ENCODE measurements at regions not wholly inside any gene's neighbourhood (a gene's known extent, or its start where the extent isn't known, plus 50 kb on each side); places are given as distances from the start of the nearest gene placed in this dataset.

DNA sequence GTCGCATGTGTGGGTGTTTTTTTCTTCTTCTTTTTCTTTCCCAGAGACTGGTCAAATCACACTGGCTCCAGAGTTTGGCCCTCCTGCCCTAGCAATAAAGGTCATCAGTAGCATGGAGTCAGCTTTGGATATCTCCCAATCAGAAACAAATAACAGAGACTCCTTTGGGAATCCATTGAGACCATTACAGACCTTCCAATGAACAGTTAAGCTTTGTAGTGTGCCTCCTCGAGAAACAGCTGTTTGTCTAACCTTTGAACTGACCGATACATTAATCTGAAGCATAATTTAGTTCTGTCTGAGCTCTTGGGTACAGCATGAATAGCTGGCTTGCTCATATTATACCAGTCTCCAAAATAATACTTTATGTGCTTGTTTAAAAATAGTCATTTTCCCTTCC lies 1103.2 kb downstream of the GATA3 start:
- no peak for TF ChIP-seq SNAI2 (CRISPR knock-in tag; IDR thresholded peaks at IDR 0.05)
- no peak for TF ChIP-seq CSDC2 (CRISPR knock-in tag; IDR thresholded peaks at IDR 0.05)
- TF ChIP-seq, protein P1, sequence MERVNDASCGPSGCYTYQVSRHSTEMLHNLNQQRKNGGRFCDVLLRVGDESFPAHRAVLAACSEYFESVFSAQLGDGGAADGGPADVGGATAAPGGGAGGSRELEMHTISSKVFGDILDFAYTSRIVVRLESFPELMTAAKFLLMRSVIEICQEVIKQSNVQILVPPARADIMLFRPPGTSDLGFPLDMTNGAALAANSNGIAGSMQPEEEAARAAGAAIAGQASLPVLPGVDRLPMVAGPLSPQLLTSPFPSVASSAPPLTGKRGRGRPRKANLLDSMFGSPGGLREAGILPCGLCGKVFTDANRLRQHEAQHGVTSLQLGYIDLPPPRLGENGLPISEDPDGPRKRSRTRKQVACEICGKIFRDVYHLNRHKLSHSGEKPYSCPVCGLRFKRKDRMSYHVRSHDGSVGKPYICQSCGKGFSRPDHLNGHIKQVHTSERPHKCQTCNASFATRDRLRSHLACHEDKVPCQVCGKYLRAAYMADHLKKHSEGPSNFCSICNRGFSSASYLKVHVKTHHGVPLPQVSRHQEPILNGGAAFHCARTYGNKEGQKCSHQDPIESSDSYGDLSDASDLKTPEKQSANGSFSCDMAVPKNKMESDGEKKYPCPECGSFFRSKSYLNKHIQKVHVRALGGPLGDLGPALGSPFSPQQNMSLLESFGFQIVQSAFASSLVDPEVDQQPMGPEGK (CRISPR knock-in tag; IDR thresholded peaks at IDR 0.05; ENCODE audit: borderline replicate concordance) = no peak
- TF ChIP-seq RARB (CRISPR knock-in tag; IDR thresholded peaks at IDR 0.05) = no peak
- TF ChIP-seq OSR1 (CRISPR knock-in tag; IDR thresholded peaks at IDR 0.05) = no peak
- no peak for TF ChIP-seq TOX (CRISPR knock-in tag; IDR thresholded peaks at IDR 0.05; ENCODE audit: borderline replicate concordance)
- TF ChIP-seq, protein P2, sequence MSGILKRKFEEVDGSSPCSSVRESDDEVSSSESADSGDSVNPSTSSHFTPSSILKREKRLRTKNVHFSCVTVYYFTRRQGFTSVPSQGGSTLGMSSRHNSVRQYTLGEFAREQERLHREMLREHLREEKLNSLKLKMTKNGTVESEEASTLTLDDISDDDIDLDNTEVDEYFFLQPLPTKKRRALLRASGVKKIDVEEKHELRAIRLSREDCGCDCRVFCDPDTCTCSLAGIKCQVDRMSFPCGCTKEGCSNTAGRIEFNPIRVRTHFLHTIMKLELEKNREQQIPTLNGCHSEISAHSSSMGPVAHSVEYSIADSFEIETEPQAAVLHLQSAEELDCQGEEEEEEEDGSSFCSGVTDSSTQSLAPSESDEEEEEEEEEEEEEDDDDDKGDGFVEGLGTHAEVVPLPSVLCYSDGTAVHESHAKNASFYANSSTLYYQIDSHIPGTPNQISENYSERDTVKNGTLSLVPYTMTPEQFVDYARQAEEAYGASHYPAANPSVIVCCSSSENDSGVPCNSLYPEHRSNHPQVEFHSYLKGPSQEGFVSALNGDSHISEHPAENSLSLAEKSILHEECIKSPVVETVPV (CRISPR knock-in tag; IDR thresholded peaks at IDR 0.05) = no peak
- no peak for TF ChIP-seq ZFP30 (CRISPR knock-in tag; IDR thresholded peaks at IDR 0.05)
